ENCODE measurements at regions not wholly inside any gene's neighbourhood (a gene's known extent, or its start where the extent isn't known, plus 50 kb on each side); places are given as distances from the start of the nearest gene placed in this dataset.

- TF ChIP-seq ZNF425 (CRISPR knock-in tag; conservative IDR thresholded peaks at IDR 0.05) (no peak), CREB1 (CRISPR knock-in tag; IDR thresholded peaks at IDR 0.05) (no peak), ZNF671 (CRISPR knock-in tag; IDR thresholded peaks at IDR 0.05) (no peak), USF1 (CRISPR knock-in tag; IDR thresholded peaks at IDR 0.05) (no peak), AR (CRISPR knock-in tag; IDR thresholded peaks at IDR 0.05) (no peak), ZNF263 (CRISPR knock-in tag; IDR thresholded peaks at IDR 0.05; ENCODE audit: low read depth) (no peak), SMAD3 (CRISPR knock-in tag; IDR thresholded peaks at IDR 0.05; ENCODE audit: borderline replicate concordance) (no peak), ATF3 (CRISPR knock-in tag; conservative IDR thresholded peaks at IDR 0.05) (no peak), ZNF138 (CRISPR knock-in tag; conservative IDR thresholded peaks at IDR 0.05) (no peak), ZNF121 (CRISPR knock-in tag; IDR thresholded peaks at IDR 0.05) (no peak)
These were observed 793.8 kb upstream of the IGFBP3 start (continued) for GRCh38 chr7:46714904-46715303.

- Mint-ChIP-seq H3K9me3 (0 out of 2 replicates have a peak, but pooled peaks cover 3% of the 10 kb centered on the region), H3K27ac (no peak overlapping the region), H3K36me3 (no peaks in the 10 kb centered on the region), H3K4me1 (0 out of 2 replicates have a peak, but pooled peaks cover 5% of the 10 kb centered on the region), H3K27me3 (ENCODE audit: low read depth) (no peaks in the 10 kb centered on the region), H3K4me3 (no peak overlapping the region)
- ATAC-seq (no peak), DNase-seq (ENCODE audit: low spot score) (no peak)
- POLR2A ChIA-PET = no interaction called here
- CTCF ChIA-PET = no interaction called here
- no peak for TF ChIP-seq ESRRA (CRISPR knock-in tag; IDR thresholded peaks at IDR 0.05; ENCODE audit: borderline replicate concordance)
- TF ChIP-seq CBFB (CRISPR knock-in tag; IDR thresholded peaks at IDR 0.05; ENCODE audit: low read depth) = no peak
- no peak for TF ChIP-seq HMGXB4 (CRISPR knock-in tag; IDR thresholded peaks at IDR 0.05)
- TF ChIP-seq AFF4 (CRISPR knock-in tag; IDR thresholded peaks at IDR 0.05; ENCODE audit: borderline replicate concordance) = no peak
- TF ChIP-seq ZNF232 (CRISPR knock-in tag; IDR thresholded peaks at IDR 0.05) = no peak
- no peak for TF ChIP-seq PRDM15 (CRISPR knock-in tag; IDR thresholded peaks at IDR 0.05)
- TF ChIP-seq NFE2L1 (CRISPR knock-in tag; IDR thresholded peaks at IDR 0.05) = no peak
- no peak for TF ChIP-seq TEAD1 (CRISPR knock-in tag; IDR thresholded peaks at IDR 0.05)
- no peak for TF ChIP-seq RORB (CRISPR knock-in tag; IDR thresholded peaks at IDR 0.05)
- no peak for TF ChIP-seq ZNF396 (CRISPR knock-in tag; IDR thresholded peaks at IDR 0.05; ENCODE audit: borderline replicate concordance)
These were observed 793.0 kb upstream of the IGFBP3 start for GRCh38 chr7:46713868-46714596.
